ENCODE measurements at regions not wholly inside any gene's neighbourhood (a gene's known extent, or its start where the extent isn't known, plus 50 kb on each side); places are given as distances from the start of the nearest gene placed in this dataset.
"Not testable (repeated sequence)": the region's sequence is repeated elsewhere in the genome, so short reads cannot be mapped to it uniquely, and the experiment has no call there.

- DNase-seq (ENCODE audit: low read depth), result no peak
Observed at GRCh38 chr5:167822241-167822640, 469.2 kb upstream of the WWC1 start.

DNA sequence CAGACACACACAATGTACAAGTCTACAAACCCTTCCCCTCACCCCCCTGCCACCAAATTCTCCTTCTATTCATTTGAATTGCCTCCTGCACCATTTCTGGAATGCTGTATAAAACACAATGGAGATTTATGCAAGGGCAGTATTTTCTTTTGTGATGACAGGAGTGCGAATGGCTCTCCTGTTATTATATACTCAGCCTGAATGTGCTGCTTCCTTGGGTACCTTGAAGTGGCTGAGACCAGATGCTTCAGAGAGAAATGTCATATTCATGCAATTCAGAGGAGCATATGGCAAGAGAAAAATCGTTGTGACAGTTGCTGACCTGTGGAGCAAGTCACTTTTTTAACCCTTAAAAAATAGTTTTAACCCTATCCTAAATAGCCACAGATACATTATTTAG, 468.0 kb upstream of the WWC1 start:
- no peak for DNase-seq (ENCODE audit: low read depth)

DNA sequence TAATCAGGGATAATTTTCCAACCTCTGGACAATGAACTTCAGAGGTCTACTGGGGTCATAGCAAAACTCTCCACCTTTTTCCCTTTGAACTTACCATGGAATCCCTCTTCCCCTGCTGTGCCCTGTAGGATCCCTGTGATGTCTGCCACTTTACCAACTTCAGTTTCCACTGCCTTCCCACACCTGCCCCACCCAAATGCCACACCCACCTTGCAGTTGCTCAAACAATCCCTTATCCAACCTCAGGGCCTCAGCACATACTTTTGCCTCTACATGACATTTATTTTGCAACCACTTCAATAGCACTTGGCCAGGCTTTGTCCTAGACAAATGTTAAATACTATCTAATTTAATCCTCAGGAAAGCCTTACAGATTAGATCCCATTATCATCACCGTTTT, 463.7 kb upstream of the WWC1 start:
- no peak for DNase-seq (ENCODE audit: low read depth)

DNA sequence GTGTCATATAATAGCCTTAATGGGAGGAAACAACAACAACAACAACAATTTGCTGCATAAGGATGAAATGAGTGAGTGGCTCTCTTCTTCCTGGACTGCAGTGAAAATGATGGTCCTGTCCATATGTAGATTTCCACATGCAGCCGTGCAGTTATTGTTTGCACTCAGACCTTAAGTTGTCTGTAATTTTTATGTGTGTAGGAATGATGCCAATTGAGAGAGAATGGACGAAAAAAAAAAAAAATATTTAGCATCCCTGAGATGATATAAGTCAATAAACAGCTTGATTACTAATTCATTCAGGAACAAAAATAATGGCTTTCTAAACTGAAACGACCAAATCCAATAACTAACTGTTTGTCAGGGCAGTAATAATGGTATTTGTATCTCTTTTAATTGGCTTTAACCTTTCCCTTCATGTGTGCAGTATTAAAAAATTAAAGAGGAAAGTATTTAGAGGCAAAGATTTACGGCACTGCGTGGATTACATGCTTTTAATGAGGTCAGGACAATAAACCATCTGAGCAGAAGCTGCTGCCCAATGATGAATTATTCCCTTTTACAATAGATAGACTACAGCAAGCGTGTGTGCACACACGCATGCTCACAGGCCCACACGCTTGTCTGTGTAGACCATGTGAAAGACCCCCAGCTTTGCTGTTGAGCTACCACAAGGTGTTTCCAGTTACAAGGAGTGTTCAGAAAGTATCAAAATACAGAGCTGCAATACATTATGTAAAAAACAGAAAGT, 459.5 kb upstream of the WWC1 start:
- no peak for DNase-seq (ENCODE audit: low read depth)

GRCh38 chr5:167832609-167833008, 458.8 kb upstream of the WWC1 start:
- DNase-seq (ENCODE audit: low read depth), result no peak

DNA sequence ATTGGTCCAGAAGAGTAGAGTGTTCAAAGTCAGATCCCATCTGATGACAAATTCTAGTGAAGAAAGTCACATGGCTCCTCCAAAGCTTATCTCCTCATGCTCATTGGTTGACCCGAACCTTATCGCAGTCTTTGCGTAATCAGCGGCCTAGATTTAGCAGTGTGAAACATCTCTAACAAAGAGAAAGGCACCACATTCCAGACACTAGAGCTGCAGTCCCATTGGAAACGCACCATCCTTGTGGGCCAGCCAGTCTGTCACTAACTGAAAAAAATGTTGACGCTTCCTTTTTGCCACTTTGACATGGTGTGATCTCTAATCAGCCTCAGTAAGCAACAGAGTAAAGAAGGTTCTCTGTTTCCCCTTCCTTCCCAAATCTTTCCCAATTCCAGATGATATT, 458.0 kb upstream of the WWC1 start:
- no peak for DNase-seq (ENCODE audit: low read depth)

- no peak for DNase-seq (ENCODE audit: low read depth)
Observed at GRCh38 chr5:167835146-167835545, 456.3 kb upstream of the WWC1 start.

DNA sequence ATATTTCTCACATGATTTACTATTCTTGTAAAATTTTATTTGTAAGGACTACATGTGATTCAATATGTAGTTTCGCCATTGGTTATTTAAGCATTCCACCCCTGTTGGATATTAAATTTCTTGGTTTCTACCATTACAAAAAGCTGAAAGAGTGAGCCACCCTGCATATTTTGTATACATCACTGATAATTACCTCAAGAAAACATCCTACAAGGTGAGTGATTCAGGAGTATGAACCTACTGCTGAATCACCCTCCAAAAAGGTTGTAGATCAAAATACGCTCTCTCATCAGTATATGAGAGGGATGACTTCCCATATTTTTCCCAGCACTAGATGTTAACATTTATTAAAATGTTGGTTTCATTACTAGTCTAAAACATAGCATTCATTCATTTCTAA, 454.3 kb upstream of the WWC1 start:
- DNase-seq (ENCODE audit: low read depth), result no peak

DNA sequence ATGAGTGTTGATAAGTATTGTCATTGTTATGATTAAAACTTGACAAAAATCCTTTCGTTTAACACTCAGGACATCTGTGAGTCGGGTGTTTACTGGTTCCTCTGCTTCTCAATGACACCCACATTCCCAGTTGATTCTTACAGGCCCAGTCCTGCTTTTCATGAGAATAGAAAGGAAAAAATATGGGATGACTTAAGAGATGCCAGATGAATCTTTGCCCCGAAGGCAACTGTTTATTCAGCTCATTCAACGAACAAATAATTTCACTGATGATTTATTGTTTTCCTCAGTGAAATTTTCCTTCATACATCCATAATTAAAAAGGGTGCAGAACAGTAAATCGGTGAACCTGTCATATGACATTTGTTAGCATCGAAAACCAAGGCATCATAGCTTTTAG, 452.4 kb upstream of the WWC1 start:
- no peak for DNase-seq (ENCODE audit: low read depth)

DNA sequence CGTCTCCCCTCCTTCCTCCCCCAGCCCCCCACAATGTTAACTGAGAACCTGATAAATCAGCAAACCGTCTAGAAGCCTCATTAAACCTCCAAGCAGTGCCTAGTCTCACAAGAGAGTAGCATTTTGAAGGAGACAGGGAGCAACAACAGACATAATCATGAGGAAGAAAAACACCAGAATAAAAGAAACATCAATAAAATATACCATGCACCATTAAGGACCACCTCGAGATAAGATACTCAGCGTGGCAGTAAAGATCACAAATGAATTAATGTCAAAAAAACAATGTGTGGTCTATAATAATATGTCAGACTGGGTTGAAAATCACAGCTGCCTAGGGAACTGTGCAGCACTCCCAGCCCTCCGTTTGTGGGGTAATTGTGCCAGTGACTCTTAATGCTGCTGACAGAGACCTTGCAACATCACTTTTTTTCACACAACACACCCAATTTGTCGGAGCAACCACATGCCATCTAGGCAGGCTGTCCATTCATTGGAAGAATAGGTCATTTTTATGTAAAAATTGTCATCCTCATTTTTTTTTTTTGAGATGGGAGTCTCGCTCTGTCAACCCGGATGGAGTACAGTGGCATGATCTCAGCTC, 450.8 kb upstream of the WWC1 start:
- DNase-seq (ENCODE audit: low read depth), result no peak

DNA sequence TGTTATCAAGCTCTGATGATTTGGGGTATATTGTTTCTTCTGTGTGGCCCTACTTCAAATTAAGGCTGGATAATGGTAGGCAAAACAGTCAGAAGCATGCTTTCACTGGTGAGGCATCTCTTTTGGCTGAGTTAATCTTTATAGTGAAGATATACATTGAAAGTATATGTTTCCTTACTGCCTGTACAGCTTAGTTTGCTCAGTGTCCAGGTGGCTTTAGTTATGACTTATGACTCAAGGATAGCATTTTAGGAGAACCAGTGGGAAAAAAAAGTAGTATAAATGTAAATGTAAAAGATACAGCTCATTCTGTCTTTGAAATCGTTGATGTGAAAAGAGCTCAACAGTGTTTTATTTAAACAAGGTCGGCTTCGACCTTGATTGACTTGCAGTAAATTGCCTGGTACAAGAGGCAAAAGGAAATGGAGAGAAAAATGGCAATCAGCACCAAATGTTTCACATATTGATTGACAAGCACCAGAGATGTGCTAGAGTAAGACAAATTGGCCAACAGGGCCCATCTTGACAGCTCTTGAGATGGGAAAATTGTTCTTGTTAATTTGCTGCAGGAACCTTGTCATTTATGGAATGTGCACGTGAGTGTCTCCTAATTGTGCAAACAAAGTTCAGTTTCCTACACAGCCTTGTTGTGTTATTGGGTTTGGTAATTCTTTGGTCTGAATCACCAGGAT, 447.4 kb upstream of the WWC1 start:
- DNase-seq (ENCODE audit: low read depth), result no peak

- DNase-seq (ENCODE audit: low read depth), result no peak
Observed at GRCh38 chr5:167845952-167846351, 445.5 kb upstream of the WWC1 start.

DNA sequence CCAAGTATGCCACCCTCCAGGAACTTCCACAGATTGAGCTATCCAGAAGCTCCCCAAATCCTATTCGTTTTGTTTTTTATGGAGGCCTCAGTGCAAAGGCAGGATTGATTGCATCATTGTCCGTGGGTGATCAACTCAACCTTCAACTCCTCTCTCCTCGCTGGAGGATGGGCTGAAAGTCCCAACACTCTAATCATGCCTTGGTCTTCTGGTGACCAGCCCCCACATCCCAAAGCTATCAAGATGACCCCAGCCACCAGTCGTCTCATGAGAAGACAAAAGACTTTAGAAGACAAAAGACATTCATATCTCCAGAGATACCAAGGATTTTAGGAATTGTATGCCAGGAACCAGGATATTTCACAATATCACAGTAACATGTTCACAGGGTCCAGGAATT, 441.6 kb upstream of the WWC1 start:
- no peak for DNase-seq (ENCODE audit: low read depth)

GRCh38 chr5:167850911-167851310, 440.5 kb upstream of the WWC1 start:
- DNase-seq (ENCODE audit: low read depth), result no peak

- no peak for DNase-seq (ENCODE audit: low read depth)
Observed at GRCh38 chr5:167851416-167851815, 440.0 kb upstream of the WWC1 start.

DNA sequence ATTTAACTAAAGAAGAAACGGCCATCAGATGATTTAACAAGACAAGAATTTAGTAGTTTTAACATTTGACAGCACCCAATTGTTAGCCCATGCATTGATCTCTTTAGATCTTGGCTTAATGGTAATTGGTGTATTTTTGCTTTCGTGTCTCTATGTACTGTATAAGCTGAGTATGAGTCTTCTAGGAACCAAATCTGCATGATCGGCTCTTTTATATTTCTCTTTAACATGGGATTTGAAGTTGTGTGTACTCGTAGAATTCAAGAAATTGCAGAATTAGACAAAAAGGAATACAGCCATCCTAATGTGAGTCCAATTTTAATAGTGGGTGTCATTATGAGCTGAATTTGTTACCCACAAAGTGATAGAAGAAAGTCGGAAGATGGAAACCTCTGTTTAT, 438.9 kb upstream of the WWC1 start:
- DNase-seq (ENCODE audit: low read depth), result no peak

DNA sequence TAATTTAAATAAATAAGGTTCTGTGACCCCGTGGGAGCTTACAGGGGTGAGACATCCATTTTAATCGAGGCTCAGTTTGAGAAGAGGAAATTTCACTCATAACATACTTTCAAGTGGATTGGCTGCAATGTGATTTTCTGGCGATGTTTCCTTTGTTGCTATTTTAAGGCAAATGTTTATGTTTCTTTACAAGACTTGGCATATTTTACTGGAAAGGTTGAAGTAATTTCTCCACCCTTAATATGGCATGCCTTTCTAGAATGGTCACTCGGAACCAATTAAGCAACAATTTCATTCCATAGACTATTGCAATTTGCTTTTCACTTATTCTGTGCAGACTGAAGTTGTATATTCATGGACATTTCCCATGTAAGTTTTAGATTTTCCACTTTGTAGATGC, 438.0 kb upstream of the WWC1 start:
- DNase-seq (ENCODE audit: low read depth), result no peak

DNA sequence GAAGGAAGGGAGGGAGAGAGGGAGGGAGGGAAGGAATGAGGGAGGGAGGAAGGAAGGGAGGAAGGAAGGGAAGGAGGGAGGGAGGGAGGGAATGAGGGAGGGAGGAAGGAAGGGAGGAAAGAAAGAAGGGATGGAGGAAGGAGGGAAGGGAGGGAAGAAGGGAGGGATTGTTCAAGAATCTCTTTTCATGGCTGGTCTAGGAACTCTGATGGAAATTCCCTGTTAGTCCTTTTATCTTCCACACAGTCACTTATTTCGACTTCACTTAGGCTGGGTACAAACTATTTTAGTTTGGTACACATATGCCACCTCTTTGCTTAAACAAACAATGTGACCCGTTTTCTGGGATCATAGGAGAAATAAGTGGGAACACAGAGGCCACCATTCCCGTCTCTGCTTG, 435.6 kb upstream of the WWC1 start:
- no peak for DNase-seq (ENCODE audit: low read depth)

DNA sequence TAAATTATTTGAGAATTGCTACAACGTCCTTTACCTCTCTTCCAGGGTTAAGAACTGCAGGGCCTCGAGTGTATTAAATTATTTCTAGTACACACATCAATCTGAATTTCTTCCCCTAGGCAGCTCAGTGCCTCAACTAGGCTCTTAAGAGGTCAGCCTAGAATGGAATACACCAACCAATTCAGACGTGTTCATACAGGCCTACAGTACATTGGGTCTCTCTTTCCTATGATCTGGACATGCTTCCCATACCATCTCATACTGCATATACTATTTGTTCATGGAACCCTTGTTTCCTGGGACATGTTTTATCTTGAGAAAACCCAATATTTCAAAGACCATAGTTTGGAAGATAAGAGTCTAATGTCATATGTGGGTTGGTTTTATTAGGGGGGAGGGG, 434.1 kb upstream of the WWC1 start:
- DNase-seq (ENCODE audit: low read depth), result no peak

GRCh38 chr5:167858186-167858855, 433.1 kb upstream of the WWC1 start:
- DNase-seq (ENCODE audit: low read depth), result not testable (repeated sequence)

- DNase-seq (ENCODE audit: low read depth), result no peak
Observed at GRCh38 chr5:167861129-167861927, 430.1 kb upstream of the WWC1 start.

GRCh38 chr5:167861928-167862426, 429.5 kb upstream of the WWC1 start:
- no peak for DNase-seq (ENCODE audit: low read depth)
